ENCODE measurements at regions not wholly inside any gene's neighbourhood (a gene's known extent, or its start where the extent isn't known, plus 50 kb on each side); places are given as distances from the start of the nearest gene placed in this dataset.
A peak's percentile ranks its signal among the peaks of the same experiment; 100 is the strongest.
"Not testable (repeated sequence)": the region's sequence is repeated elsewhere in the genome, so short reads cannot be mapped to it uniquely, and the experiment has no call there.

DNA sequence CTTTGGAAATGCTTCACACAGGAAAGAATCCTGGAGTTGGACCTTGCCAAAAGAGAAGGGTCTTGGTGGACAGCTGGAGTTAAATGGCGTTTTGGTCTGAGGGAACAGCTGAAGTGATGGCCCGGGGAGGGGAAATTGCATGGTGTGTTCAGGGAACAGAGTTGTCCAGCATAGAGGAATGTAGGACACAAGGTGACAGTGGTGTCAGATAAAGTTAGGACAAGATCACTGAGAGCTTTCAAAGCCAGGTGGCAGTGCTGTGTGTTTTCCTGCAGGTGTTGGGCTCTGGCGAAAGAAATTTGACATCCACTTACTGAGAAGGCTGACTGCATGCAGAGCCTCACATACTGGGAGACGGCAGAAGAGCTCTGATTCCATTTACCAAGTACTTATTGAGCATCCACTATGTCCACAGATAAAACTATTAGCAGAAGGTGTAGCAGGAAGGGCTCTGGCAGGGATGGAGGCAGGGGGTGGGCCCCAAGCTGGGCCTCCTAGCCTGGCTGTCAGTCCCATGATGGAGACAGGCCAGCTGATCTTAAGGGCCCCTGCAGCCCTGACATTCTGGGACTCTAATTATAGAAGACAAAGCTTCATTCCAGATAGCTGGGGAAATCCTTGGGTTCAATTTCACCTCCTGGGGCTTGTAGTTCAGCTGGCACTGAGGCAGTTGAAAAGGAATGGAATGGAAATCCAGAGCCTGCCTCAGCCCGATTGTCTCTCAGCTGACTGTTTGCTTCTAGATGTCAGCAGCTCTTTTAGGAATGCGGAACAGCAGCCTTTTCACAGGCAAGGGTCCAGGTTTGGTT is 150.2 kb upstream of the MAMLD1 start:
- Histone ChIP-seq H3K27ac (no peak overlapping the region), H3K4me1 (no peaks in the 10 kb centered on the region), H3K4me3 (no peak overlapping the region), H3K36me3 (no peaks in the 10 kb centered on the region), H3K27me3 (replicated peaks in 1 of 7) (no peaks in the 10 kb centered on the region), H3K9me3 (no peaks in the 10 kb centered on the region)
- DNase-seq: peak; percentile 51
- intact Hi-C loops (cut with DNase I; ENCODE audit: low total_unique reads): no loop called here
- TF ChIP-seq POLR2AphosphoS5 (IDR thresholded peaks at IDR 0.05): no peak
- no peak for TF ChIP-seq POLR2A (IDR thresholded peaks at IDR 0.05)
- TF ChIP-seq, protein P1, sequence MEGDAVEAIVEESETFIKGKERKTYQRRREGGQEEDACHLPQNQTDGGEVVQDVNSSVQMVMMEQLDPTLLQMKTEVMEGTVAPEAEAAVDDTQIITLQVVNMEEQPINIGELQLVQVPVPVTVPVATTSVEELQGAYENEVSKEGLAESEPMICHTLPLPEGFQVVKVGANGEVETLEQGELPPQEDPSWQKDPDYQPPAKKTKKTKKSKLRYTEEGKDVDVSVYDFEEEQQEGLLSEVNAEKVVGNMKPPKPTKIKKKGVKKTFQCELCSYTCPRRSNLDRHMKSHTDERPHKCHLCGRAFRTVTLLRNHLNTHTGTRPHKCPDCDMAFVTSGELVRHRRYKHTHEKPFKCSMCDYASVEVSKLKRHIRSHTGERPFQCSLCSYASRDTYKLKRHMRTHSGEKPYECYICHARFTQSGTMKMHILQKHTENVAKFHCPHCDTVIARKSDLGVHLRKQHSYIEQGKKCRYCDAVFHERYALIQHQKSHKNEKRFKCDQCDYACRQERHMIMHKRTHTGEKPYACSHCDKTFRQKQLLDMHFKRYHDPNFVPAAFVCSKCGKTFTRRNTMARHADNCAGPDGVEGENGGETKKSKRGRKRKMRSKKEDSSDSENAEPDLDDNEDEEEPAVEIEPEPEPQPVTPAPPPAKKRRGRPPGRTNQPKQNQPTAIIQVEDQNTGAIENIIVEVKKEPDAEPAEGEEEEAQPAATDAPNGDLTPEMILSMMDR (IDR thresholded peaks at IDR 0.05 in 8 of 11, conservative IDR thresholded peaks at IDR 0.05 in 3 of 11): no peak
- WGBS, 5 donors: 65 to 88% (median 85%) methylated on average over 5 to 6 of the region's 6 CpGs

DNA sequence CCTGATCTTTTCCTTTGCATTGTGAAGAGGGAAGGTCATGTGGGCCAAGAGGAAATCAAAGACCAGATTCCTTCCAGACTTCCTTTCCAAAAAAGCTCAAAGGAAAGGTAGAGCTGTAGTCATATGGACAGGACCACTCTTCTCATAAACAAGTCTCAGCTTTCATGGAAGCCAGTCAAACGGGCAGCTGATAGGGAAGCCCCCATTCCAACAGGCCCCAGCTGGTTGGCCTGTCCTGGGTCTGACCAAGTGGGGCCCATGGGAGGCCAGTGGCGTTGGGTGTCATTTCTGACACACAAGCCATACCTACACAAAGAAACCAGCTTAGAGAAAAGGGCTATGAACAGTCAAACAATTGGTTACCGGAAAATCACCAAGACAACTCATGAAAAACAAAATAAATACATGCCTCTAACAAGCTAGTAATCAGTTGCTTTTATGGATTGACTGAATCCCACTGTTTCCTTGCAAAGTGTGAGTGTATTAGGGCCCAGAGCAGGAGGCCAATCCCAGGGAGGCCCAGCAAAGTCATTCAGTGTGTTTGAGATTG is 149.6 kb upstream of the MAMLD1 start:
- 49 to 90% (median 70%) methylated on average over 2 to 3 of the region's 3 CpGs for WGBS, 5 donors
- Histone ChIP-seq H3K9me3 (no peaks in the 10 kb centered on the region), H3K4me1 (no peaks in the 10 kb centered on the region), H3K27ac (no peak overlapping the region), H3K27me3 (replicated peaks in 1 of 7) (no peaks in the 10 kb centered on the region), H3K36me3 (no peaks in the 10 kb centered on the region), H3K4me3 (no peak overlapping the region)
- TF ChIP-seq POLR2A (IDR thresholded peaks at IDR 0.05) (no peak), POLR2AphosphoS5 (IDR thresholded peaks at IDR 0.05) (no peak)
- TF ChIP-seq, protein P1 (IDR thresholded peaks at IDR 0.05 in 8 of 11, conservative IDR thresholded peaks at IDR 0.05 in 3 of 11): no peak
- peak; percentile 46 for DNase-seq
- intact Hi-C loops (cut with DNase I; ENCODE audit: low total_unique reads): no loop called here

- H3K4me1 ChIP-seq; H3K9me3 ChIP-seq; H3K27me3 ChIP-seq (replicated peaks in 1 of 7); intact Hi-C loops (cut with DNase I; ENCODE audit: low total_unique reads); H3K27ac ChIP-seq; H3K4me3 ChIP-seq; H3K36me3 ChIP-seq: not testable (repeated sequence)
- WGBS, 5 donors: 64 to 95% (median 83%) methylated on average over 2 of the region's 4 CpGs; no CpG with 5 or more reads in 2 of the 5 donors
- DNase-seq: peak; percentile 71
Measured at GRCh38 chrX:150216000-150216399, 147.1 kb upstream of the MAMLD1 start.

DNA sequence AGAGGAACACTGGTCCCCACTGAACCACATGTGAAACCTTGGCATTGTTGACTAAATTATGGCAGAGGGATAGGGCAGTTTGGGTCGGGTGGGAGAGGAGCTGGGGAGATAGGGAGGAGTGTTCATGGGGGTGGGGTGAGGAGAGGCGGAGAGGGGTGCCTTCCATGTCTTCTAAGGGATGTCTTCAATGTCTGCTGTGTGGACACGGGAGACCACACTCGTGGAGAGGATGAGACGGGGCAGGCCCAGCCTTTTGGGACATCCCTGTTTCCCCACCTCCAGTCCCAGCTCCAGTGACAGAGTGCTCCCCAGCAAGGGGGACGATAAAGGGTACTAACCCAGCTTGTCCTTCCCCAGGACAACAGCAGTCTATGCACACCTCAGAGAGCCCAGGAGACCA is 146.4 kb upstream of the MAMLD1 start:
- Histone ChIP-seq H3K4me1 (no peaks in the 10 kb centered on the region), H3K27me3 (replicated peaks in 1 of 7) (no peaks in the 10 kb centered on the region), H3K4me3 (no peak overlapping the region), H3K27ac (no peak overlapping the region), H3K9me3 (no peaks in the 10 kb centered on the region), H3K36me3 (no peaks in the 10 kb centered on the region)
- intact Hi-C loops (cut with DNase I; ENCODE audit: low total_unique reads): no loop called here
- DNase-seq: peak; percentile 42
- TF ChIP-seq, protein P1 (IDR thresholded peaks at IDR 0.05 in 8 of 11, conservative IDR thresholded peaks at IDR 0.05 in 3 of 11): no peak
- TF ChIP-seq POLR2A (IDR thresholded peaks at IDR 0.05): no peak
- TF ChIP-seq POLR2AphosphoS5 (IDR thresholded peaks at IDR 0.05): no peak
- 66 to 91% (median 83%) methylated on average over 4 to 6 of the region's 6 CpGs for WGBS, 5 donors

All from spleen (tissue), 11 donors.